Endodermal cell (in vitro differentiated cells): ENCODE measurements at regions not wholly inside any gene's neighbourhood (a gene's known extent, or its start where the extent isn't known, plus 50 kb on each side); places are given as distances from the start of the nearest gene placed in this dataset.

Experiments used
- DNase-seq: peaks from one replicate; pipeline ENCODE4 v3.0.0-alpha.2; 2017
- H3K27ac ChIP-seq: 2 replicates; pipeline ENCODE4 v1.5.1; 2013; ENCODE audit warnings: mild to moderate bottlenecking, low read depth, low read length, moderate library complexity
- H3K27me3 ChIP-seq: 2 replicates; pipeline ENCODE4 v1.6.1; 2013; ENCODE audit warnings: mild to moderate bottlenecking, low read length, moderate library complexity; ENCODE audit not compliant: insufficient read depth, control insufficient read depth, poor library complexity, severe bottlenecking
- H3K36me3 ChIP-seq: 2 replicates; pipeline ENCODE4 v1.7.0; 2013; ENCODE audit warnings: mild to moderate bottlenecking, low read length, moderate library complexity; ENCODE audit not compliant: control insufficient read depth, insufficient read depth
- H3K4me1 ChIP-seq: one replicate; pipeline ENCODE4 v1.7.0; 2013; ENCODE audit warnings: low read length; ENCODE audit not compliant: control insufficient read depth, insufficient read depth
- H3K4me3 ChIP-seq: 2 replicates; pipeline ENCODE4 v1.5.1; 2013; ENCODE audit warnings: mild to moderate bottlenecking, low read length, moderate library complexity
- H3K9ac ChIP-seq: 2 replicates; pipeline ENCODE4 v1.6.1; 2013; ENCODE audit warnings: mild to moderate bottlenecking, low read length, moderate library complexity; ENCODE audit not compliant: poor library complexity, severe bottlenecking; ENCODE audit errors: extremely low read depth
- H3K9me3 ChIP-seq: 2 replicates; pipeline ENCODE4 v1.6.1; 2013; ENCODE audit warnings: mild to moderate bottlenecking, low read length, moderate library complexity; ENCODE audit not compliant: control insufficient read depth
- H3K27ac Mint-ChIP-seq: 2 replicates; pipeline ENCODE4 v1.8.0; 2020; ENCODE audit warnings: mixed read lengths
- H3K27me3 Mint-ChIP-seq: 2 replicates; pipeline ENCODE4 v1.8.0; 2021; ENCODE audit warnings: mild to moderate bottlenecking, mixed read lengths; ENCODE audit not compliant: insufficient read depth
- H3K36me3 Mint-ChIP-seq: 2 replicates; pipeline ENCODE4 v1.8.0; 2020; ENCODE audit warnings: low read depth, mixed read lengths
- H3K4me1 Mint-ChIP-seq: 2 replicates; pipeline ENCODE4 v1.8.0; 2020; ENCODE audit warnings: mixed read lengths
- H3K4me3 Mint-ChIP-seq: 2 replicates; pipeline ENCODE4 v1.8.0; 2020; ENCODE audit warnings: mild to moderate bottlenecking, moderate library complexity, mixed read lengths
- H3K9me3 Mint-ChIP-seq: 2 replicates; pipeline ENCODE4 v1.8.0; 2020; ENCODE audit warnings: mild to moderate bottlenecking, mixed read lengths
- CTCF ChIP-seq: fragments of 200-600 bp; sonication (generic); conservative IDR thresholded peaks from 2 replicates; pipeline ENCODE4 v1.5.0; 2021; ENCODE audit warnings: antibody characterized with exemption, mild to moderate bottlenecking
- WGBS, 2 experiments: methylation state at CpG; one replicate each; pipeline versions ENCODE4 v1.1.5 to v1.1.7; 2013; ENCODE audit warnings: missing lambda C conversion rate in 2 of 2, mixed read lengths in 1 of 2; ENCODE audit not compliant: insufficient coverage in 1 of 2, insufficient read length in 1 of 2; 5-methylcytosine and 5-hydroxymethylcytosine counted together

GRCh38 chr6:90669846-90670245, 83.0 kb upstream of the MAP3K7 start:
- Mint-ChIP-seq H3K36me3 (peaks cover 5% of the 10 kb centered on the region), H3K4me1 (peaks cover 38% of the 10 kb centered on the region), H3K27ac (no peak overlapping the region), H3K4me3 (no peak overlapping the region), H3K9me3 (no peaks in the 10 kb centered on the region), H3K27me3 (no peaks in the 10 kb centered on the region)
- Histone ChIP-seq H3K4me3 (peak overlapping the region; percentile 35), H3K4me1 (peaks cover 8% of the 10 kb centered on the region), H3K27me3 (no peaks in the 10 kb centered on the region), H3K27ac (no peak overlapping the region), H3K9me3 (no peaks in the 10 kb centered on the region), H3K36me3 (no peaks in the 10 kb centered on the region), H3K9ac (no peak overlapping the region)
- TF ChIP-seq CTCF = no peak
- no peak for DNase-seq
- WGBS, 2 experiments = 34 to 60% methylated on average over 1 of the region's 1 CpG

- Mint-ChIP-seq H3K36me3 (peaks cover 5% of the 10 kb centered on the region), H3K27me3 (no peaks in the 10 kb centered on the region), H3K4me1 (peaks cover 34% of the 10 kb centered on the region), H3K9me3 (no peaks in the 10 kb centered on the region), H3K4me3 (no peak overlapping the region), H3K27ac (no peak overlapping the region)
- no peaks in the 10 kb centered on the region for H3K27me3 ChIP-seq
- H3K9me3 ChIP-seq = no peaks in the 10 kb centered on the region
- no peaks in the 10 kb centered on the region for H3K36me3 ChIP-seq
- no peak overlapping the region for H3K9ac ChIP-seq
- 55 to 81% methylated on average over 2 of the region's 2 CpGs for WGBS, 2 experiments
- no peak for TF ChIP-seq CTCF
- H3K4me3 ChIP-seq = no peak overlapping the region
- DNase-seq = no peak
- H3K4me1 ChIP-seq = peaks cover 5% of the 10 kb centered on the region
- no peak overlapping the region for H3K27ac ChIP-seq
Observed at GRCh38 chr6:90669420-90669819, 82.5 kb upstream of the MAP3K7 start.

- H3K36me3 ChIP-seq = no peaks in the 10 kb centered on the region
- no peak overlapping the region for H3K27ac ChIP-seq
- H3K4me3 ChIP-seq = no peak overlapping the region
- peaks cover 27% of the 10 kb centered on the region for H3K4me1 Mint-ChIP-seq
- H3K9ac ChIP-seq = no peak overlapping the region
- peaks cover 4% of the 10 kb centered on the region for H3K9me3 ChIP-seq
- TF ChIP-seq CTCF = no peak
- peaks cover 5% of the 10 kb centered on the region for H3K4me1 ChIP-seq
- H3K27me3 Mint-ChIP-seq = no peaks in the 10 kb centered on the region
- H3K27me3 ChIP-seq = no peaks in the 10 kb centered on the region
- DNase-seq = no peak
- no peak overlapping the region for H3K4me3 Mint-ChIP-seq
- peaks cover 6% of the 10 kb centered on the region for H3K9me3 Mint-ChIP-seq
- H3K36me3 Mint-ChIP-seq = peaks cover 10% of the 10 kb centered on the region
- H3K27ac Mint-ChIP-seq = no peak overlapping the region
Observed at GRCh38 chr6:90668141-90668540, 81.3 kb upstream of the MAP3K7 start.
